GM18505 (cell line): ENCODE measurements at regions not wholly inside any gene's neighbourhood (a gene's known extent, or its start where the extent isn't known, plus 50 kb on each side); places are given as distances from the start of the nearest gene placed in this dataset.

Experiments used
- ATAC-seq: cut with Tn5 transposase; IDR thresholded peaks from one replicate; pipeline ENCODE4 v1.9.1; 2021; ENCODE audit not compliant: unreplicated experiment
- POLR2A ChIP-seq: IDR thresholded peaks from 4 replicates; pipeline ENCODE4 v1.6.1; 2011; ENCODE audit warnings: borderline replicate concordance; ENCODE audit not compliant: insufficient read depth, insufficient read length; ENCODE audit errors: extremely low read depth

DNA sequence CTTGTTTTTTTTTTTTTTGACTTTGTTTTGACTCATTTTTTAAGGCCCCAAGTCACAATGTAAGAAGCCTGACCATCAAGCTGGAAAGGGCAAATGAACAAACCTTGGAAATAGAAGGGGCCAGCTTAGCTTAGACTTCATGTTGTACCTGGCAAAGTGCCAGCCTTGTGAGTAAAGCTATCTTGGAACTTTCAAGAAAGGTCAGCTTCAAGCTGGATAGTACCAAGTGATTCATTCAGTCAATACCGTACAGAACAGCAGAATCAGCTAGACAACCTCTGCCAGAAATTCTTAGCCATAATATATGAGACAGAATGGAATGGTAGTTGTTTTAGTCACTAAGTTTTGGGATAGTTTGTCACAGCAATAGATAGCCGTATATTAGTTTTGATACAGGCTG, 1492.2 kb upstream of the TENM3 start:
- no peak for ATAC-seq
- TF ChIP-seq POLR2A, result no peak

DNA sequence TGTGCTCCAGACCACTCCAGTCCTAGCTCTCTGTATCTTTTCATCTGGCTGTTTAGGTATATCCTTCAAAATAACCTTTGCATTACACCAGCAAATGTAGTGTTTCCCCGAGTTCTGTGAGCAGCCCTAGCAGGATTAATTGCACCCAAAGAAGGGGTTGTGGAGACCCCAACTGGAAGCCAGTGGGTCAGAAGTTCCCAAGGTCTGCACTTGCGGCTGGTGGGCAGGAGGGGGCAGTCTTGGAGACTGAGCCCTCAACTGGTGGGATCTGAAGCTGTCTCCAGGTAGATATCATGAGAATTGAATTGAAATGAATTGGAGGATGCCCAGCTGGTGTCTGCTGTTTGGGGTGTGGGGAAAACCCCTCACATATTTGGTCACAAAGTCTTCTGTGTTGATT, 1485.3 kb upstream of the TENM3 start:
- no peak for TF ChIP-seq POLR2A
- no peak for ATAC-seq

DNA sequence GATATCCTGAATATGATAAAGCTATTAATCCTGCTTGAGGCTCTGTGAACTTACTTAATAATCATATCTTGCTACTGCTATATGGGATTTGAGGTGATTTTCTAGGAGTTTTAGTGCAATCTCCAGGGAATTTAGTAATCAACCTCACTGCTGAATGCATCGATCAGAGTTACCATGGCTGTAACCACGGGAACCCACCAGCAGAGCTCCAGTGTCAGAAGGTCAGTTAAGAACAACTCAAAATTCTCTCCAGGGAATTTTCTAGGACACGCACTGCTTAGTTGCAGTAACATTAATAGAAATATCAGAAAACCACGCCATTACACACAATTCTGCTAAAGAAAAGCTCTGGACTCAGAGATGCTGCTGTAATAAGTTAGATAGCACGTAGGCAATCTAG, 1477.2 kb upstream of the TENM3 start:
- TF ChIP-seq POLR2A, result no peak
- ATAC-seq, result no peak

DNA sequence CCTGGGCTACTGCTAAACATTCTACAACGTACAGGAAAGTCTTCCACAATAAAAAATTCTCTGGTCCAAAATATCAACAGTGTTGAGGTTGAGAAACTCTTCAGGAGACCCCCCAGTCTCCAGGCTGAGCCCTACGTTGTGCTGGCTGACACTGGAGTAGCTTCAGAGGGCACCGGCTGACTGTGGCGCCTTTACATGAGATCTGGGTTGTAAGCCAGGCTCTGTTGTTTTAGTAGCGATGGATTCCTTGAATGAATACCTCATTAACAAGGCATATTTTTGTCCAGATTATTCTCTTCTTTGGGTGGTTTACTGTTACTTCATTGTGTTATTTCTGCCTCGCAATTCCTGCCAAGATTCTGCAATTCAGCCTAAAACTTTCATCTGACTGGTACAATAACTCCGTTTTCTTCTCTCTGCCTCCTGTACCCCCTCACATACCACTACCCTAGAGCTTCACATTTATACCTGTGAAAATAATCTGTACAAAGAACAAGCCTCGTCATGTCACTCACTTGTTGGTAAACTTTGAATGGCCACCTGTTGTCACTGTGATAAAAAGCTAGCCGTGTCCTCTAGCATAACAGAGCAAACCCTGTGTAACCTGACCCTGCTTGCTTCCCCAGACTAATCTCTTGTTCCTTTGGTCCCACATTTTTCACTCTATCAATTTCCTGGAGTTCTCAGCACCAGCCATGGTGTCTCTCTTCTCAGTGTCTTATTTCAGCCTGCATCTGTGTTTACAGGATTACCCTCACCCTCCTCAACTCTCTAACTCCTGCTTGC, 1476.1 kb upstream of the TENM3 start:
- no peak for ATAC-seq
- no peak for TF ChIP-seq POLR2A

DNA sequence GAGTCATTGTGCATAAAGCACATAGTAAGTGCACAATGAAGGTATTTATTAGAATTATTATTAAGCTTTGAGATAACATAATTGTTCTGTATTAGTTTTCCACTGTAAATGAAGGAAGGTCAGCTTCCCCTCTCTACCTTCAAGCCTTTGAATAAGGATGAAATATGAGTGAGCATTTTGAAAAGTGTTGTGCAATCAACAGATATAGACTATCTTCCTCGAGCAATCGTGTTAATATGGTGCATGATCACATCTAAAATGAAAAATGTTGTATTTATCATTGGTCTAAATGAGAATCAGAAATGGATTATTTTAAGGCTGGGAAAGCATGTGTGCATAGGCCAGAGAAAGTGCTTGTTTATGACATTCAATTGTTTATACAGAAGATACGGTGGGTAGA, 1474.6 kb upstream of the TENM3 start:
- TF ChIP-seq POLR2A, result no peak
- no peak for ATAC-seq

DNA sequence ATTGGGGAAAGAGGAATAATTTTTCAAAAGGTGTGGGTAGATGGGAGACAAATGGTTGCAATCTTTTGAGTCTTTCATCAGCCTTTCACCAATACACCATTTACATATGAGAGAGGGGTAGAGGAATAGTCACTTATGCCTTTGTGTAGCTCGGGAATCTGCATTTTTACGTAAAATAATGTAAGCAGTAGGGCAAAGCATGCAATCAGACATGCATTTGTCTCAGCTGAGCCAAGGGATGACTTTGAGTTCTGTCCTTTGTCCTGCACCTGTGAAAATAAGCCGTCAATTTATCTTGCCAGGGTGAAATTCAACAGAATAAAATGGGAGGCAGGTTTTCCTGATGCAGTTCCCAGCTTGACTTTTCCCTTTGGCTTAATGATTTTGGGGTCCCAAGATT, 1473.4 kb upstream of the TENM3 start:
- no peak for ATAC-seq
- TF ChIP-seq POLR2A, result no peak

DNA sequence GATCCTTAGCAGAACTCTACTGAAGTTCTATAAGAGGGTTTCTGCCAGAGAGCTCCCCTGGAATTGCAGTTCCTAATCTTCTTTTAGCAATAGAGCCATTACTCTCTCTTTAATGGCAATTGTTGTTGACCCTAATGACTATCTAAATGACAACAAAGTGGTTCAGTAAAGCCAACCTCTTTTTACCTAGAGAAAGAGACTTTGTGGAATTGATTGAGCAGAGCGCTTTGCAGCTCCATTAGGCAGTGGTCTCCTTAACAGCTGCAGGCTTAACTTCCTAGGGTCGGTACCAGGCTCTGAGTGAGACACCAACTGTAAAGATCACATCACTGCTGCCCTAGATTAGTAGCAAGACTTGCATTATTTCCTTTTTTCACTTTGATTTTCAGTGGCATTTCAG, 1472.9 kb upstream of the TENM3 start:
- ATAC-seq, result no peak
- TF ChIP-seq POLR2A, result no peak

DNA sequence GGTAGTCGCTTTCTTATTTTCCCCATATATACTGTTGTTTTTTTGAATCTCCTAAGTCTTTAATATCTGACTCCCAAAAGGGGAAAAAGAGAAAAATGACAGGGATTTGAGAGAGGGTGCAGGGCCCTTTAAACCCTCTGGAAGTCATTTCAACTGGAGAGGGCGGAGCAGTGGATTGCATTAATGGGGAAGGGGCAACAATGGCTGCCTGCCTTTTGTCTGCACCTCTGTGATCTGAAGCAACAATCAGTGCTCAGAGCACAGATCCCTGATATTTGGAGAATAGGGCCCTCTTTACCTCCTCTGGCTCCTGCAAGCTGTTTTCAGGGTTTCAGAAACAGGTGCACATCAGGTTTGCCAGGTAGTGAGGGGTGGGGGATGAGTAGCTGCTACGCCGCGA, 1458.3 kb upstream of the TENM3 start:
- TF ChIP-seq POLR2A, result no peak
- ATAC-seq, result no peak

DNA sequence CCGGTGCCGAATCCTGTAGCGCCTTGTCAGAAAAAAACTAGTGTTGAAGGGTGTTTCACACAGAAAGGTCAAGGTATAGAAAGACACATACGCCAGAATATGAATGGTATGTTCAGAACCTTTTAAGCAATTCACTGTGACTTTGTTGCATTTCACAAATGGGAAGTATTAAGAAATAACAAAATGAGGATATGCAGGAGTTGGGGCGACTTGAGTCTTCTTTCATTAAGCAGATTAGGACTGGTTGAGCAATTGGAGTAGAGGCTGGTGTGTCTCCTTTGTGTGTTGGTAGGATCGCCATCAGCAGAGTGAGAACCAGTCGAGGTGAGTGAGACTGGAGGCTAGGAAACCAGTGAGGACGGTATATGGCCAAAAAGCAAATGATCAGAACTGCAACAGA, 1454.5 kb upstream of the TENM3 start:
- no peak for ATAC-seq
- TF ChIP-seq POLR2A, result no peak

DNA sequence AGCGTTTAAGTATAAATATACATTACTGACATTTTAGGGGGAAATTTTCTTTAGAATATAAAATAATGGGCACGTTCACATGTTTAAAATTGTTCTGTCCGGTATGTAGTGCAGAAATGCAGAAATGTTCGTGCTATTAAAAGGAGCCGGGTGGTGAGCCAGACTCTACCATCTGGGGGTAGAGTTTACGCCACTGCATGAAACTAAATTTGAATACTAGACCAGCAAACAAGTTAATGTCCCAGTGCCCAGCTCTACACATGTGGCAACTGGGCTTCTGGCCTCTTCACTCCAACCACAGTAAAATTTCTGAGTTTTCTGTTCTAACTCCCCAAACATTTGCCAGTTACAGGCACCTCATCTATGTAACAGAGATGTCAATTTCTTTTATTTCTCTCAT, 1453.3 kb upstream of the TENM3 start:
- no peak for TF ChIP-seq POLR2A
- ATAC-seq, result no peak

DNA sequence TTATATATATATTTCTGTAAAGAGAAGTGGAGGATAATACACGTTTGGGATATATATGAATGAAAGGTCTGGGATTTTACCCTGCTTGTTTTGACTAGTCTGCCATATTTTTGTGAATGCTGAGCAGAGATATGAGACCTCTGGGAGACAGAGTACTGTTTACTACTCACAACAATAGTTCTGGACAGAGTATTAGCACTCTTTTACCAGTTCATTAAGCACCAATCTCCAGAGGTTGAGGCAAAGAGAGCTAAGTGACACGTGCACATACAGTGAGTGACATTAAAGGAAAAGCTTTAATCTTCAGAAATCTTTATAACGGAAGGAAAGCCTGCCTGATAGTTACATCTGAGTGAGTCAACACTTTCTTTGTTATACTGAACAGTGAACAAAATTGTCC, 1452.7 kb upstream of the TENM3 start:
- no peak for TF ChIP-seq POLR2A
- no peak for ATAC-seq

DNA sequence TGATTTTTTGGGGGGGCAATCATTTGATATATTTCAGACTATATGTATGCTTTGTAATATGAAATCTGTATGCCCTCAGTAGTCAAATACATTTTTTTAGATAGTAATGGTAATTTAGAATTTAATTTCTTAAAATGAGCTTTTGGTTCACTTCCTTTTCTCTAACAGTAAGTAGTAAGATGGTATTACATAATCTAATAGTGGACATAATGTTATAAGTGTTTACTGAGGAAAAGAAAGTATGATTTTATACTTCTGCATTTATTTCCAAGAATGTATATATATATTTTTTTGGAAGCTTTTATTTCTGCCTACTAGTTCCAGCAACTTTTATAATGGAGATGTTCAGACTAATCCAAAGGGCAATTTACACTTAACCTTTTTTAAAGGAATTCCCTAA, 1450.7 kb upstream of the TENM3 start:
- ATAC-seq, result no peak
- TF ChIP-seq POLR2A, result no peak

DNA sequence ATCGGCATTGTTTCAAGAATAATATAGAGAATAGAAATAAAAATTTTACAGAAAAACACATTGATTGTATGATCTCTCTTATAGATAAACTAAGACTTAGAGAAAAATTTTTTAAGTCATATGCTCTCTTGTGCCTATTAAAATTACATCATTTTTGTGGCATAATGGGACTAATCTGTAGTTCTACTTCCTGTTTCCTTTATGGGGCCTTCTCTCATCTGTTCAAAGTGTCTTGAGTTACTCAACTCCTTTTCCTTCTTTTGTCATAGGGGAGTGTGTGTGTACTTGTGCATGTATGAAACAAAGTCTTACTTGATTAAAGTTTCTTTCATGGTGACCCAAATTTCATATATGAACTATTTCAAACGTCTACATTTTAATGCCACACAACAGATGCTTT, 1448.9 kb upstream of the TENM3 start:
- no peak for ATAC-seq
- TF ChIP-seq POLR2A, result no peak

DNA sequence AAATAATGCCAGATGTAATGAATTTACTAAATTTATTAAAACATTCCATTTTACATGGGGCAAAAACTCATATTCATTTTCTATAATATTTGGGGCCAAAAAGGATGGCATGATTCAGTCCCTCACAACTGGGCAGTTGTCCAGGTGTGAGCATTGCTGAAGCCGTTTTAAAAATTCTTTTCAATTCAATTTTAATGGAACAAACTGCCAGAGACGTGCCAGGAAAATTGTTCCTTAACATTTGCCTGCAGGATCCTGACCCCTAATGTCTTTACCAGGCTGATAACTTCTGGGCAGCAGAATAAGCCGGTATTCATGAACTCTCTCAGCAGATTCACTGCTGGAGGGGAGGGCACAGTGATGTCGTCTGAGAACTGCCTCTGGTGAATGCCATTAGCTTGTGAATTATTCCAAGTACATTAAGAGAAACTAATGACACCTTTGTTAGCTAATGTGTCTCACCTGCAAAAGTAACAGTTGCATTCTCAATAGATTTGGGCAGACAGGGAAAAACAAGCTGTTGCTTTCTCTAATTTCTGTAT, 1445.1 kb upstream of the TENM3 start:
- ATAC-seq, result no peak
- TF ChIP-seq POLR2A, result no peak
